HCT116 (cell line): ENCODE measurements at regions not wholly inside any gene's neighbourhood (a gene's known extent, or its start where the extent isn't known, plus 50 kb on each side); places are given as distances from the start of the nearest gene placed in this dataset.

Experiments
- ATAC-seq: fragments of 200-7000 bp; cut with Tn5 transposase; 2 replicates; pipeline ENCODE4 v1.9.1; 2020; ENCODE audit warnings: mild to moderate bottlenecking, moderate library complexity
- BruUV-seq: library from RNA; stranded (reverse); fragments of 400-500 nt; replicated peaks from 2 replicates; lab custom pipeline; 2021; lab: Mats Ljungman, UMichigan
- CTCF ChIA-PET: fragments of 300-600 bp; sonication (Branson Sonifier 250); formaldehyde crosslinking; loops from one replicate; lab custom pipeline; 2021; ENCODE audit warnings: antibody characterized with exemption; lab: Charles Lee
- POLR2A ChIA-PET: fragments of 300-600, 350-600 bp; sonication (Branson Sonifier 250); formaldehyde crosslinking; loops from one replicate; lab custom pipeline; 2021; ENCODE audit warnings: antibody characterized with exemption; lab: Charles Lee
- RAD21 ChIA-PET, 2 experiments: fragments of 300-600 bp; sonication (Branson Sonifier 250); formaldehyde crosslinking; loops; one replicate each; lab custom pipeline; 2023; ENCODE audit warnings: low total read pairs in 2 of 2; ENCODE audit not compliant: uncharacterized antibody in 2 of 2, unreplicated experiment in 2 of 2, low non-redundant PET in 1 of 2; lab: Charles Lee
- DNase-seq: peaks from one replicate; pipeline ENCODE4 v3.0.0-alpha.2; 2010; ENCODE audit warnings: low read depth, low spot score
- H2AFZ ChIP-seq: fragments of 200-600 bp; shearing (Covaris generic), sonication (generic); 2 replicates; pipeline ENCODE4 v1.6.1; 2017; ENCODE audit warnings: low read depth, mixed run types, mixed read lengths, antibody characterized with exemption, low read length; ENCODE audit not compliant: poor library complexity, severe bottlenecking
- H3K27ac ChIP-seq: 2 replicates; pipeline ENCODE4 v1.5.1; 2012; ENCODE audit warnings: low read depth, low read length
- H3K27me3 ChIP-seq: fragments of 200-600 bp; sonication (generic); 2 replicates; pipeline ENCODE4 v1.6.1; 2016; ENCODE audit warnings: mixed run types, low read length, mixed read lengths; ENCODE audit not compliant: insufficient read depth
- H3K36me3 ChIP-seq, 2 experiments: fragments of 200-500 bp in 1 of 2; fragments of 200-600 bp in 1 of 2; sonication (Bioruptor generic) in 1 of 2; sonication (generic) in 1 of 2; 2 replicates each; pipeline versions ENCODE4 v1.5.1 to v1.6.1; 2014 to 2016; ENCODE audit warnings: low read length in 2 of 2, inconsistent platforms in 1 of 2, mixed read lengths in 1 of 2, mixed run types in 1 of 2; ENCODE audit not compliant: insufficient read depth in 2 of 2, control insufficient read depth in 1 of 2
- H3K4me1 ChIP-seq, 2 experiments: fragments of 200-600 bp in 1 of 2; sonication (generic) in 1 of 2; 2 replicates each; pipeline versions ENCODE4 v1.5.1 to v1.6.1; 2012 to 2017; ENCODE audit warnings: low read length in 2 of 2, inconsistent platforms in 1 of 2, mild to moderate bottlenecking in 1 of 2, mixed read lengths in 1 of 2, mixed run types in 1 of 2, moderate library complexity in 1 of 2; ENCODE audit not compliant: insufficient read depth in 2 of 2, control insufficient read depth in 1 of 2
- H3K4me2 ChIP-seq: fragments of 200-600 bp; sonication (generic); 2 replicates; pipeline ENCODE4 v1.6.1; 2017; ENCODE audit warnings: mixed run types, low read length, mixed read lengths
- H3K4me3 ChIP-seq, 2 experiments: fragments of 200-600 bp in 1 of 2; sonication (generic) in 1 of 2; replicated peaks in 1 of 2; 2 replicates each; pipeline ENCODE4 v1.5.1; 2011 to 2016; ENCODE audit warnings: low read length in 2 of 2, control low read depth in 1 of 2, low read depth in 1 of 2, mild to moderate bottlenecking in 1 of 2, mixed read lengths in 1 of 2, mixed run types in 1 of 2
- H3K79me2 ChIP-seq: fragments of 200-600 bp; sonication (generic); 2 replicates; pipeline ENCODE4 v1.6.1; 2017; ENCODE audit warnings: mild to moderate bottlenecking, mixed run types, low read length, moderate library complexity, mixed read lengths; ENCODE audit not compliant: insufficient read depth
- H3K9ac ChIP-seq: fragments of 200-600 bp; sonication (generic); 2 replicates; pipeline ENCODE4 v1.6.1; 2016; ENCODE audit warnings: low read length, mixed read lengths
- H3K9me2 ChIP-seq: fragments of 200-600 bp; sonication (generic), shearing (Covaris generic); 2 replicates; pipeline ENCODE4 v1.6.1; 2017; ENCODE audit warnings: mixed run types, mild to moderate bottlenecking, moderate library complexity; ENCODE audit not compliant: insufficient read depth
- H3K9me3 ChIP-seq, 2 experiments: fragments of 200-500 bp in 1 of 2; fragments of 200-600 bp in 1 of 2; sonication (Bioruptor generic) in 1 of 2; sonication (generic) in 1 of 2; 2 replicates each; pipeline ENCODE4 v1.6.1; 2014 to 2017; ENCODE audit warnings: low read length in 2 of 2, mixed read lengths in 2 of 2, inconsistent platforms in 1 of 2, low read depth in 1 of 2, mild to moderate bottlenecking in 1 of 2, mixed run types in 1 of 2, moderate library complexity in 1 of 2; ENCODE audit not compliant: control insufficient read depth in 1 of 2, insufficient read depth in 1 of 2
- H4K20me1 ChIP-seq: fragments of 200-600 bp; sonication (generic), shearing (Covaris generic); 2 replicates; pipeline ENCODE4 v1.6.1; 2017; ENCODE audit warnings: mixed run types, mild to moderate bottlenecking, moderate library complexity; ENCODE audit not compliant: insufficient read depth
- CBX3 ChIP-seq: IDR thresholded peaks from 2 replicates; pipeline ENCODE4 v1.6.1; 2012; ENCODE audit warnings: low read depth
- EZH2phosphoT487 ChIP-seq: fragments of 200-600 bp; IDR thresholded peaks from 2 replicates; pipeline ENCODE4 v1.6.1; 2018; ENCODE audit warnings: antibody characterized with exemption, borderline replicate concordance
- REST ChIP-seq: IDR thresholded peaks from 2 replicates; pipeline ENCODE4 v1.6.1; 2012; ENCODE audit warnings: low read depth
- intact Hi-C: fragments of 100-400 bp; cut with micrococcal nuclease; formaldehyde crosslinking; loops from 2 replicates; pipeline ENCODE4 v1.10.0; 2022
- TF ChIP-seq, protein P1 (sequence below): IDR thresholded peaks from 2 replicates; pipeline ENCODE4 v1.6.1; 2012

GRCh38 chr1:95956215-95956614 lies 722.2 kb downstream of the RWDD3 start:
- H3K9me2 ChIP-seq: no peaks in the 10 kb centered on the region
- DNase-seq (no peak), ATAC-seq (no peak)
- H3K79me2 ChIP-seq: no peaks in the 10 kb centered on the region
- TF ChIP-seq CBX3: no peak
- TF ChIP-seq EZH2phosphoT487: no peak
- no peak for TF ChIP-seq REST
- TF ChIP-seq, protein P1, sequence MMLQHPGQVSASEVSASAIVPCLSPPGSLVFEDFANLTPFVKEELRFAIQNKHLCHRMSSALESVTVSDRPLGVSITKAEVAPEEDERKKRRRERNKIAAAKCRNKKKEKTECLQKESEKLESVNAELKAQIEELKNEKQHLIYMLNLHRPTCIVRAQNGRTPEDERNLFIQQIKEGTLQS: no peak
- POLR2A ChIA-PET: no interaction called here
- RAD21 ChIA-PET: no interaction called here
- no peak overlapping the region for H3K4me2 ChIP-seq
- H3K9ac ChIP-seq: no peak overlapping the region
- H3K9me3 ChIP-seq: no peaks in the 10 kb centered on the region
- H3K4me1 ChIP-seq: no peaks in the 10 kb centered on the region
- H3K4me3 ChIP-seq: no peak overlapping the region
- no peaks in the 10 kb centered on the region for H3K36me3 ChIP-seq
- no TSS peak for BruUV-seq
- CTCF ChIA-PET: no interaction called here
- no peak overlapping the region for H3K27ac ChIP-seq
- H2AFZ ChIP-seq: no peak overlapping the region
- H3K27me3 ChIP-seq: no peaks in the 10 kb centered on the region
- no peaks in the 10 kb centered on the region for H4K20me1 ChIP-seq
- intact Hi-C loops: no loop called here

DNA sequence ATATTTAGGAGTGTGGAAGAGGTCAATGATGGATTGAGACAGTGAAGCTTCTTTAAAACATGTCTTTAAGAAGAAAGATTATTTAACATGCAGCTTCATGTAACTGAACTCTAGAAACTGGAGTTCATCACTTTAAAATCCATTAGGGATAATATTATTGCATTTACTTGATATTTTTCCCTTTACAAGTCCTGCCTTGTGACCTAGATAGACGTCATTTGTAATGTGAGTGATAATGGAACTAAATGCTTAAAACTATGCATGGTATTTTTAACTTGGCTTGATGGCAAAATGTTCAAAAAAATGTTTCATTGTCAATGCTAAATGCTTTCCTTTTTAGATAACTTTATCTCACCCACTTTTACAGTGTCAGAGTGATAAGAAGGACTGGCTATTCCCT lies 723.7 kb downstream of the RWDD3 start:
- Histone ChIP-seq H3K4me2 (no peak overlapping the region), H3K9me3 (no peaks in the 10 kb centered on the region), H3K4me1 (no peaks in the 10 kb centered on the region), H3K9ac (no peak overlapping the region), H3K79me2 (no peaks in the 10 kb centered on the region), H3K36me3 (no peaks in the 10 kb centered on the region), H3K9me2 (no peaks in the 10 kb centered on the region), H3K27ac (no peak overlapping the region), H3K27me3 (no peaks in the 10 kb centered on the region), H2AFZ (no peak overlapping the region), H3K4me3 (no peak overlapping the region), H4K20me1 (no peaks in the 10 kb centered on the region)
- ATAC-seq: no peak
- DNase-seq: no peak
- no TSS peak for BruUV-seq
- intact Hi-C loops: no loop called here
- ChIA-PET RAD21 (no interaction called here), POLR2A (no interaction called here), CTCF (no interaction called here)
- TF ChIP-seq, protein P1: no peak
